HUES6 (cell line): ENCODE measurements at regions not wholly inside any gene's neighbourhood (a gene's known extent, or its start where the extent isn't known, plus 50 kb on each side); places are given as distances from the start of the nearest gene placed in this dataset.

Experiments
- H3K27ac ChIP-seq: 2 replicates; pipeline ENCODE4 v1.7.0; 2013; ENCODE audit warnings: low read depth, mild to moderate bottlenecking, low read length, inconsistent platforms
- H3K27me3 ChIP-seq: 2 replicates; pipeline ENCODE4 v1.6.1; 2013; ENCODE audit warnings: low read length; ENCODE audit not compliant: control insufficient read depth, insufficient read depth
- H3K36me3 ChIP-seq: 2 replicates; pipeline ENCODE4 v1.6.1; 2013; ENCODE audit warnings: low read length; ENCODE audit not compliant: control insufficient read depth, insufficient read depth
- H3K4me1 ChIP-seq: 2 replicates; pipeline ENCODE4 v1.6.1; 2013; ENCODE audit warnings: low read length; ENCODE audit not compliant: control insufficient read depth, insufficient read depth
- H3K4me3 ChIP-seq: 2 replicates; pipeline ENCODE4 v1.5.1; 2013; ENCODE audit warnings: low read depth, low read length
- H3K9ac ChIP-seq: one replicate; pipeline ENCODE4 v1.6.1; 2013; ENCODE audit warnings: mild to moderate bottlenecking, low read length
- H3K9me3 ChIP-seq: 2 replicates; pipeline ENCODE4 v1.6.1; 2013; ENCODE audit warnings: low read depth, low read length; ENCODE audit not compliant: control insufficient read depth, insufficient read depth

- Histone ChIP-seq H3K9ac (no peak overlapping the region), H3K4me3 (no peak overlapping the region), H3K27me3 (no peaks in the 10 kb centered on the region), H3K36me3 (no peaks in the 10 kb centered on the region), H3K4me1 (peaks cover 5% of the 10 kb centered on the region; the same call in 1 of the 2 replicates), H3K27ac (no peak overlapping the region), H3K9me3 (no peaks in the 10 kb centered on the region)
Observed at GRCh38 chr7:17176371-17177032, 122.0 kb upstream of the AHR start.

GRCh38 chr7:17178545-17178944 lies 119.9 kb upstream of the AHR start:
- Histone ChIP-seq H3K9ac (no peak overlapping the region), H3K9me3 (no peaks in the 10 kb centered on the region), H3K4me3 (no peak overlapping the region), H3K27me3 (no peaks in the 10 kb centered on the region), H3K4me1 (peaks cover 5% of the 10 kb centered on the region; the same call in 1 of the 2 replicates), H3K36me3 (no peaks in the 10 kb centered on the region), H3K27ac (no peak overlapping the region)

- Histone ChIP-seq H3K27ac (no peak overlapping the region), H3K36me3 (no peaks in the 10 kb centered on the region), H3K9me3 (no peaks in the 10 kb centered on the region)
Observed at GRCh38 chr7:17181482-17181881, 117.0 kb upstream of the AHR start.

GRCh38 chr7:17183630-17184328 lies 114.7 kb upstream of the AHR start:
- Histone ChIP-seq H3K4me1 (peaks cover 5% of the 10 kb centered on the region; the same call in 1 of the 2 replicates), H3K27ac (no peak overlapping the region), H3K27me3 (no peaks in the 10 kb centered on the region), H3K36me3 (no peaks in the 10 kb centered on the region), H3K4me3 (no peak overlapping the region), H3K9me3 (no peaks in the 10 kb centered on the region), H3K9ac (no peak overlapping the region)

More at GRCh38 chr7:17181482-17181881, 117.0 kb upstream of the AHR start:
- H3K4me3 ChIP-seq: no peak overlapping the region
- H3K27me3 ChIP-seq: no peaks in the 10 kb centered on the region
- no peak overlapping the region for H3K9ac ChIP-seq
- peaks cover 5% of the 10 kb centered on the region; the same call in 1 of the 2 replicates for H3K4me1 ChIP-seq

- Histone ChIP-seq H3K9ac (no peak overlapping the region), H3K4me3 (no peak overlapping the region), H3K36me3 (no peaks in the 10 kb centered on the region), H3K9me3 (no peaks in the 10 kb centered on the region), H3K27ac (no peak overlapping the region), H3K27me3 (no peaks in the 10 kb centered on the region), H3K4me1 (peaks cover 5% of the 10 kb centered on the region; the same call in 1 of the 2 replicates)
Observed at GRCh38 chr7:17184805-17185689, 113.4 kb upstream of the AHR start.

GRCh38 chr7:17185690-17186070 lies 112.8 kb upstream of the AHR start:
- H3K4me3 ChIP-seq: no peak overlapping the region
- H3K27me3 ChIP-seq: no peaks in the 10 kb centered on the region
- H3K4me1 ChIP-seq: peaks cover 5% of the 10 kb centered on the region; the same call in 1 of the 2 replicates
- no peak overlapping the region for H3K27ac ChIP-seq
- no peaks in the 10 kb centered on the region for H3K36me3 ChIP-seq
- H3K9ac ChIP-seq: no peak overlapping the region
- no peaks in the 10 kb centered on the region for H3K9me3 ChIP-seq

- H3K27me3 ChIP-seq: no peaks in the 10 kb centered on the region
- no peak overlapping the region for H3K27ac ChIP-seq
- no peaks in the 10 kb centered on the region for H3K36me3 ChIP-seq
Observed at GRCh38 chr7:17186745-17187530, 111.5 kb upstream of the AHR start.

GRCh38 chr7:17194656-17195055 lies 103.8 kb upstream of the AHR start:
- Histone ChIP-seq H3K4me3 (no peak overlapping the region), H3K27me3 (no peaks in the 10 kb centered on the region), H3K4me1 (no peaks in the 10 kb centered on the region; the same call in 1 of the 2 replicates), H3K36me3 (no peaks in the 10 kb centered on the region), H3K27ac (no peak overlapping the region), H3K9me3 (no peaks in the 10 kb centered on the region), H3K9ac (no peak overlapping the region)

More at GRCh38 chr7:17186745-17187530, 111.5 kb upstream of the AHR start:
- H3K4me1 ChIP-seq: no peaks in the 10 kb centered on the region; the same call in 1 of the 2 replicates
- no peak overlapping the region for H3K9ac ChIP-seq
- H3K9me3 ChIP-seq: no peaks in the 10 kb centered on the region
- no peak overlapping the region for H3K4me3 ChIP-seq

GRCh38 chr7:17195576-17195975 lies 102.9 kb upstream of the AHR start:
- no peaks in the 10 kb centered on the region for H3K9me3 ChIP-seq
- no peak overlapping the region for H3K4me3 ChIP-seq
- H3K27me3 ChIP-seq: no peaks in the 10 kb centered on the region
- H3K4me1 ChIP-seq: no peaks in the 10 kb centered on the region; the same call in 1 of the 2 replicates
- no peak overlapping the region for H3K27ac ChIP-seq
- no peaks in the 10 kb centered on the region for H3K36me3 ChIP-seq
- no peak overlapping the region for H3K9ac ChIP-seq

- no peak overlapping the region for H3K27ac ChIP-seq
- H3K4me3 ChIP-seq: no peak overlapping the region
Observed at GRCh38 chr7:17205910-17206309, 92.5 kb upstream of the AHR start.

More at GRCh38 chr7:17205910-17206309, 92.5 kb upstream of the AHR start:
- Histone ChIP-seq H3K27me3 (no peaks in the 10 kb centered on the region), H3K9ac (no peak overlapping the region), H3K9me3 (no peaks in the 10 kb centered on the region), H3K4me1 (peaks cover 4% of the 10 kb centered on the region; the same call in 1 of the 2 replicates), H3K36me3 (no peaks in the 10 kb centered on the region)
